Progenitor cell of endocrine pancreas (in vitro differentiated cells): ENCODE measurements at regions not wholly inside any gene's neighbourhood (a gene's known extent, or its start where the extent isn't known, plus 50 kb on each side); places are given as distances from the start of the nearest gene placed in this dataset.

ENCODE experiments used
- DNase-seq: peaks from one replicate; pipeline ENCODE4 v3.0.0; 2021; ENCODE audit warnings: low spot score; ENCODE audit not compliant: unreplicated experiment
- H3K27ac Mint-ChIP-seq: 2 replicates; pipeline ENCODE4 v1.8.0; 2021; ENCODE audit warnings: mild to moderate bottlenecking, moderate library complexity, mixed read lengths
- H3K27me3 Mint-ChIP-seq: 2 replicates; pipeline ENCODE4 v1.8.0; 2021; ENCODE audit warnings: mixed read lengths
- H3K36me3 Mint-ChIP-seq: 2 replicates; pipeline ENCODE4 v1.8.0; 2022; ENCODE audit warnings: mixed read lengths; ENCODE audit not compliant: insufficient read depth
- H3K4me1 Mint-ChIP-seq: 2 replicates; pipeline ENCODE4 v1.8.0; 2021; ENCODE audit warnings: low read depth, mixed read lengths
- H3K4me3 Mint-ChIP-seq: 2 replicates; pipeline ENCODE4 v1.8.0; 2021; ENCODE audit warnings: low read depth, mild to moderate bottlenecking, moderate library complexity, mixed read lengths
- H3K9me3 Mint-ChIP-seq: 2 replicates; pipeline ENCODE4 v1.8.0; 2021; ENCODE audit warnings: low read depth, mixed read lengths
- TF ChIP-seq, protein P1 (sequence below): fragments of 200-600 bp; sonication (generic); IDR thresholded peaks from one replicate; pipeline ENCODE4 v1.5.0; 2021; ENCODE audit warnings: antibody characterized with exemption, mild to moderate bottlenecking; ENCODE audit not compliant: unreplicated experiment

DNA sequence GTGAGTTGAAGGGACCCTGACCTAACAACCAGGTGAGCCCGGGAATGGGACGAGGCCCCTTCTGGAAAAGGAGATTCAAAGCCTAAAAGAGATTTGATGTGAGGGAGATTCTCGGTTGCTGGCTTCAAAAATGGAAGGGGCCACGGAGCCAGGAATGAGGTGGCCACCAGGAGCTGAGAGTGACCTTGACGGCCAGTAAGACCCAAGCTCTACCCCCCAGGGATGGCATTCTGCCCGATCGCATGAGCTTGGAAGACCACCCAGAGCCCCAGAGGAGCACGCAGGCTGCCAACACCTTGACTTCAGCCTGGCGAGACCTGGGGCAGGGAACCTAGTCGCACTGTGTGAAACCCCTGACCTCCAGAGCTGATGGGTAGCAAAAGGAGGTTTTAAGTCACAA lies 163.9 kb downstream of the BMP7 start:
- H3K36me3 Mint-ChIP-seq: no peaks in the 10 kb centered on the region
- H3K27ac Mint-ChIP-seq: no peak overlapping the region
- H3K4me1 Mint-ChIP-seq: no peaks in the 10 kb centered on the region
- H3K4me3 Mint-ChIP-seq: no peak overlapping the region
- no peaks in the 10 kb centered on the region for H3K9me3 Mint-ChIP-seq
- peaks cover 28% of the 10 kb centered on the region for H3K27me3 Mint-ChIP-seq
- TF ChIP-seq, protein P1, sequence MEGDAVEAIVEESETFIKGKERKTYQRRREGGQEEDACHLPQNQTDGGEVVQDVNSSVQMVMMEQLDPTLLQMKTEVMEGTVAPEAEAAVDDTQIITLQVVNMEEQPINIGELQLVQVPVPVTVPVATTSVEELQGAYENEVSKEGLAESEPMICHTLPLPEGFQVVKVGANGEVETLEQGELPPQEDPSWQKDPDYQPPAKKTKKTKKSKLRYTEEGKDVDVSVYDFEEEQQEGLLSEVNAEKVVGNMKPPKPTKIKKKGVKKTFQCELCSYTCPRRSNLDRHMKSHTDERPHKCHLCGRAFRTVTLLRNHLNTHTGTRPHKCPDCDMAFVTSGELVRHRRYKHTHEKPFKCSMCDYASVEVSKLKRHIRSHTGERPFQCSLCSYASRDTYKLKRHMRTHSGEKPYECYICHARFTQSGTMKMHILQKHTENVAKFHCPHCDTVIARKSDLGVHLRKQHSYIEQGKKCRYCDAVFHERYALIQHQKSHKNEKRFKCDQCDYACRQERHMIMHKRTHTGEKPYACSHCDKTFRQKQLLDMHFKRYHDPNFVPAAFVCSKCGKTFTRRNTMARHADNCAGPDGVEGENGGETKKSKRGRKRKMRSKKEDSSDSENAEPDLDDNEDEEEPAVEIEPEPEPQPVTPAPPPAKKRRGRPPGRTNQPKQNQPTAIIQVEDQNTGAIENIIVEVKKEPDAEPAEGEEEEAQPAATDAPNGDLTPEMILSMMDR: no peak
- no peak for DNase-seq

DNA sequence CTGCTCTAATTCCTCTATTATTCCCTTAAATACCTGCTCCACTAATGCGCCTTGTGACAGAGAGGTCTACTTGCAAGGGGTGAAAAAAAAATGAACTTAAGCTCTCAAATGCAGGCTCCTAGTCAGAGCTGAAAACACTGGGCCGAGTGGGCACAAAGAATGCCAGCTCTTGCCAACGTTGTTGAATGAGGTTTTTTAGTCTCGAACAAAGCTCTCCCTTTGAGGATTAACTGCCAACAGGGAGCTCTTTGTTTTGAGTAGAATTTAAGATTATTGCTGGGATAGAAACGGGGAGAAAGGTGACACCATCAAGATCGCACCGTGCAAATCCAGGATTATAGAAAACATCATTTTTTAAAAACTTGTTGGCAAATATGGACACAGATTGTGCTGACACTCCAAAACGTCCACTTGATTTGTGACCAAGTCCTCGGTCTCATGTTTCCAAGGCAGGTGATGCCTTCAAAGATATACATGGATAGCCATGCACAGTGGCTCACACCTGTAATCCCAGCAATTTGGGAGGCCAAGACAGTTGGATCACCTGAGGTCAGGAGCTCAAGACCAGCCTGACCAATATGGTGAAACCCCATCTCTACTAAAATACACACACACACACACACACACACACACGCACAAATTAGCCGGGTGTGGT lies 163.2 kb downstream of the BMP7 start:
- Mint-ChIP-seq H3K9me3 (no peaks in the 10 kb centered on the region), H3K27me3 (peaks cover 21% of the 10 kb centered on the region), H3K4me3 (no peak overlapping the region), H3K36me3 (no peaks in the 10 kb centered on the region), H3K4me1 (no peaks in the 10 kb centered on the region), H3K27ac (no peak overlapping the region)
- TF ChIP-seq, protein P1: no peak
- no peak for DNase-seq

DNA sequence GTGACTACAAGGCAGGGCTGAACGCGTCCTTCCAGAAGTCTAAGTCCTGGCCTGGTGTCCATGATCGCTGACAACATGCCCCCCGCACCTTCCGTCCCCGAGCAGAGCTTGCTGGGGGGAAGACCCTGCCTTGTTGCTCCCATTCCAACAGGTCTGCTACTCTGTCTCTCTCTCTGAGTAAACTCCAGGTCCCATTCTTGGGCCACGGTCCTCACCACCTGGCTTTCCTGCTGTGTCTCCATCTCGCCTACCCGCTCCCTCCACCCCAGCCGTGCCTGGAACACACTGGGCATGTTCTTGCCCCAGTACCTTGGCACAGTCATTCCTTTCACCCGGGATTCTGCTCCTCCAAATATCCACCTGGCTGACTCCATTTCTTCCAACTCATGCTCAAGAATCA lies 162.3 kb downstream of the BMP7 start:
- H3K9me3 Mint-ChIP-seq: no peaks in the 10 kb centered on the region
- H3K36me3 Mint-ChIP-seq: no peaks in the 10 kb centered on the region
- H3K27ac Mint-ChIP-seq: no peak overlapping the region
- H3K27me3 Mint-ChIP-seq: peaks cover 20% of the 10 kb centered on the region
- H3K4me3 Mint-ChIP-seq: no peak overlapping the region
- TF ChIP-seq, protein P1: no peak
- H3K4me1 Mint-ChIP-seq: peaks cover 5% of the 10 kb centered on the region
- DNase-seq: no peak

DNA sequence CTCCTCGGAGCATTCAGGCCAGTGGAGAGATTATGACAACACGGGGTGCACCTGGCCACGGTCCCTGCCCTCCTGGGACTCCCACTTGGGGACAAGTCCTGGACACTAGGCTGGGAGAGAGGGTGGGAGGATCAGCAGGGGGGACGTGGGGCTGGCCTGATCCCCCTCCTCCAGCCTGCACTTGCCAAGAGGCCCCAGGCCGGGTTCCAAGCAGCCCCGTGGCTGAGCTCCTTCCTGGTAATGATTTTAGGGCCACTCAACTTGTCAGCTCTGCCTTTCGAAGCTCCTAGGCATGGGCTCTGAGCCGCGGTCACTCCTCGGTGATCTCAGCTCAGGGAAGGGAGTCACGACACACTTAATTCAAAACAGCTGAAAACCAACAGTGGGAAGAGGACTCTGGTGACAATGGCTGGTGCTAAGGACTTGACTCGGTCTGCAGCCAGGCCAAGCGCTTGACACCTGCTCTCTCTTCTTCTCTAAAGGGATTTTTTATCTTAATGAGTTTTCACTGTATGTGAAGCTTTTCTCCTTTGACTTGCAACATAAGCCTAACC lies 161.7 kb downstream of the BMP7 start:
- Mint-ChIP-seq H3K4me1 (peaks cover 7% of the 10 kb centered on the region), H3K27ac (no peak overlapping the region), H3K36me3 (no peaks in the 10 kb centered on the region), H3K4me3 (no peak overlapping the region), H3K9me3 (no peaks in the 10 kb centered on the region), H3K27me3 (peaks cover 17% of the 10 kb centered on the region)
- TF ChIP-seq, protein P1: no peak
- no peak for DNase-seq

DNA sequence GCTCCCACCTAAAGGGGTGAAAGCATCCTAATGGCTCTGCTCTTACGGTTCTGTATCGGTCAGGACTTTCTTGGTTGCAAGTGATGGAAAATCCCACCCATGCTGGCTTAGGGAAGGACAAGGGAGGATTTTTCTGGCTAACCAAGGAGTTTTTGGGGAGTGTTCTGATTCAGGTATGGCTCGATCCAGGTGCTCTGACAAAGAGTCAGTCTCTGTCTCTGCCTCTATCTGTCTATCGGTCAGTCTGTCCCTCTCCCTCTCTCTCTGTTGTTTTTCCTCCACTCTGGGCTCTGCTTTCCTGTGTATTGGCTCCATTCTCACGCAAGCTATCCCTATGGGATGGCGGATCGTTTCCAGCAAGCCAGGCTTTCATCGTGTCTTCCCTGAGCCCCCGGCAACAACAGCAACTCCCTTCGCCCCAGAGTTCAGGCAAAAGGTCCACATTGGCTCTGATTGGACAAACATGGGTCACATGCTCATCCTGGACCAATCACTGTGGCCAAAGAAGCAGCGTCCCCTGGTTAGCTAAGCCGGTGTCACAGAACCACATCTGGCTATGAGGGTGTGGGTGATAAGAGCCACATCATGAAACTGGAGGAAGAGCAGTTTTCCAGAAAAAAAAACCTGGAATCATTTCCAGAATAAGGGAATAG lies 160.3 kb downstream of the BMP7 start:
- Mint-ChIP-seq H3K27ac (no peak overlapping the region), H3K27me3 (peaks cover 11% of the 10 kb centered on the region), H3K36me3 (no peaks in the 10 kb centered on the region), H3K4me3 (no peak overlapping the region), H3K9me3 (no peaks in the 10 kb centered on the region), H3K4me1 (peaks cover 7% of the 10 kb centered on the region)
- no peak for DNase-seq
- TF ChIP-seq, protein P1: no peak
